GM12865 (cell line): ENCODE measurements at regions not wholly inside any gene's neighbourhood (a gene's known extent, or its start where the extent isn't known, plus 50 kb on each side); places are given as distances from the start of the nearest gene placed in this dataset.
"Not testable (repeated sequence)": the region's sequence is repeated elsewhere in the genome, so short reads cannot be mapped to it uniquely, and the experiment has no call there.

Experiments
- DNase-seq: peaks from one replicate; pipeline ENCODE4 v3.0.0; 2010; ENCODE audit warnings: low read depth
- H3K4me3 ChIP-seq: 2 replicates; pipeline ENCODE4 v1.5.1; 2011; ENCODE audit warnings: mild to moderate bottlenecking, low read depth, low read length, control low read depth
- TF ChIP-seq, protein P1 (sequence below): IDR thresholded peaks from 2 replicates; pipeline ENCODE4 v1.5.1; 2011; ENCODE audit warnings: low read length, control low read depth, low read depth, inconsistent platforms; ENCODE audit not compliant: insufficient read depth; ENCODE audit errors: missing control alignments

DNA sequence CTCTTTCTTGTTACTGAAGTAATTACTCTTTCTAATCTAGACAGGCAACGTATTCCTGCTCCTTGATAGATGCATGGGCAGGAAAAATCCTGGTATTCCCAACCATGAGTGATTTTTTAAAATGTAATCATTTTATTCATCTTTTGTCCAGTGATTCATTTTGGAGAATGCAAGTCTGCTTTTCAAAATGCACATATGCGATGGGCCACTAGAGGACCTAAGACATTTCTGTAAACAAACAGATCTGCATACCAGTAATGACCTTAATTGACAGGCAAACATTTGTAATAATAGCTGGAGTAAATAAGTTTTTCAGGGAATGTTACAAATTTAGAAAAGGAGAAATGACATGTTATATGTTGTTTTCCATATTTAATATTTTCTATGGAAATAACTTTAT, 1167.6 kb downstream of the JRKL start:
- TF ChIP-seq, protein P1, sequence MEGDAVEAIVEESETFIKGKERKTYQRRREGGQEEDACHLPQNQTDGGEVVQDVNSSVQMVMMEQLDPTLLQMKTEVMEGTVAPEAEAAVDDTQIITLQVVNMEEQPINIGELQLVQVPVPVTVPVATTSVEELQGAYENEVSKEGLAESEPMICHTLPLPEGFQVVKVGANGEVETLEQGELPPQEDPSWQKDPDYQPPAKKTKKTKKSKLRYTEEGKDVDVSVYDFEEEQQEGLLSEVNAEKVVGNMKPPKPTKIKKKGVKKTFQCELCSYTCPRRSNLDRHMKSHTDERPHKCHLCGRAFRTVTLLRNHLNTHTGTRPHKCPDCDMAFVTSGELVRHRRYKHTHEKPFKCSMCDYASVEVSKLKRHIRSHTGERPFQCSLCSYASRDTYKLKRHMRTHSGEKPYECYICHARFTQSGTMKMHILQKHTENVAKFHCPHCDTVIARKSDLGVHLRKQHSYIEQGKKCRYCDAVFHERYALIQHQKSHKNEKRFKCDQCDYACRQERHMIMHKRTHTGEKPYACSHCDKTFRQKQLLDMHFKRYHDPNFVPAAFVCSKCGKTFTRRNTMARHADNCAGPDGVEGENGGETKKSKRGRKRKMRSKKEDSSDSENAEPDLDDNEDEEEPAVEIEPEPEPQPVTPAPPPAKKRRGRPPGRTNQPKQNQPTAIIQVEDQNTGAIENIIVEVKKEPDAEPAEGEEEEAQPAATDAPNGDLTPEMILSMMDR: no peak
- no peak overlapping the region for H3K4me3 ChIP-seq
- no peak for DNase-seq

DNA sequence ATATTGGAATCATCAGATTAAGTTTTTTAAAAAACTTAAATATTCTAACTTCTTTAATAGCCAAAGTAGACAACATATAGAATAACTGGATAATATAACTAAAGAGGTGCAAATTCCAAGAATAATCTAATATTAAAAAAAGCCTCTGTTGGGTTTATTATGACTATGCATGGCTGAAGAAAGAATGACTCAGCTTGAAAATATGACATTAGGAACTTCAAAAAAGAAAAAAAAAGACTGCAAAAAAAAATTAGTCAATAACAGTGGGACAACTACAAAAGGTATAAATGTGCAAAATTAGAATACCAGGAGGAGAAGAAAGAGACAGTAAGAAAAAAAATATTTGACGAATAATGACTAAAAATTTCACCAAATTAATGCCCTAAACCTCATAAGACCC, 1178.0 kb downstream of the JRKL start:
- TF ChIP-seq, protein P1: no peak
- no peak for DNase-seq
- H3K4me3 ChIP-seq: no peak overlapping the region

DNA sequence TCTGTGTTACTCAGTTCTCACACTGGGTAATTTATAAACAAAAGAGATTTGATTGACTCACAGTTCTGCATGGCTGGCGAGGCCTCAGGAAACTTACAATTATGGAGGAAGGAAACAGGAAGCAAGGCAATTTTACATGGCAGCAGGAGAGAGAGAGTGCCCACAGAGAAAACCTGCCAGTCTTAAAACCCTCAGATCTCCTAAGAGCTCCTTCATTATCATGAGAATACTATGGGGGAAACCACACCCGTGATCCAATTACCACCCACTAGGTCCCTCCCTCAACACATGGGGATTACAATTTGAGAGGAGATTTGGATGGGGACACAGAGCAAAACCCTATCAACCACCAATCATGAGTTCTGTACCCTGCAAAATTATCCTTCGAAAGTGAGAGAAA, 1180.8 kb downstream of the JRKL start:
- H3K4me3 ChIP-seq: no peak overlapping the region
- no peak for DNase-seq
- TF ChIP-seq, protein P1: no peak

DNA sequence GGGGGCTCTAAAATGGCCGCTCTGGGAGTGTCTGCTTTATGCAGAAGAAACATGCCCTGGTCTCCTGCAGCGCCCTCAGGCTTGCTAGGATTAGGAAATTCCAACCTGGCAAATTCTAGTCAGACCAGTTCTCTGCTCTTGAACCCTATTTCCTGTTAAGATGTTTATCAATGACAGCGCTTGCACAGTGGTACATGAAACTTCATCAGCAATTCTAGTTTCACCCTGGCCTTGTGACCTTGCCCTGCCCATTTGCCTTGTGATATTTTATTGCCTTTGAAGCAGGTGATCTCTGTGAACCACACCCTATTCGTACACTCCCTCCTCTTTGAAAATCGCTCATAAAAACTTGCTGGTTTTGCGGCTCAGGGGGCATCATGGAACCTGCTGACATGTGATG, 1184.0 kb downstream of the JRKL start:
- not testable (repeated sequence) for H3K4me3 ChIP-seq, DNase-seq

DNA sequence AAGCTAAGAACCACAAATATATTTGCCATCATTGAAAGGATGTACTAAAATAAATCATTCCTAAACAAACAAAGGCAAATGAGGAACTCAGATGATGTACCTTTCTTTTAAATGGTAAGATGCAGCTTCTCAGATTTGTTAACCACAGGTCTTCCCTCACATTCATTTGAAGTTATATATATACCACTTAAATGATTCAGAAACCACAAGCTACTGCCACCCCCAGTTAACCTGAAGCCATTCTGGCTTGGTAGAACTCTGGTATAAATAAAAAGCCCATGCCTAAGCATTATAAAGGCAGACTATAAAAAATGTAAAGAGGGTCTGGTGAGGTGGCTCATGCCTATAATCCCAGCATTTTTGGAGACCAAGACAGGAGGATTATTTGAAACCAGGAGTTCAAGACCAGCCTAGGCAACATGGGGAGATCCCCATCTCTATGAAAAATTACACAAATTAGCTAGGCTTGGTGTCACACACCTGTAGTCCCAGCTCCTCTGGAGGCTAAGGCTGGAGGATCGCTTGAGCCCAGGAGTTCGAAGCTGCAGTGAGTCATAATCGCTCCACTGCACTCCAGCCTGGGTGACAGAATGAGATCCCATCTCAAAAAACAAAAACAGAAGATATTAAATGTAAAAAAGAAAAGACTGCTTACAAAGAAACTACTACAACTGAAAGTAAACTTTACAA, 1185.3 kb downstream of the JRKL start:
- DNase-seq: no peak
- H3K4me3 ChIP-seq: no peak overlapping the region
- TF ChIP-seq, protein P1: no peak

DNA sequence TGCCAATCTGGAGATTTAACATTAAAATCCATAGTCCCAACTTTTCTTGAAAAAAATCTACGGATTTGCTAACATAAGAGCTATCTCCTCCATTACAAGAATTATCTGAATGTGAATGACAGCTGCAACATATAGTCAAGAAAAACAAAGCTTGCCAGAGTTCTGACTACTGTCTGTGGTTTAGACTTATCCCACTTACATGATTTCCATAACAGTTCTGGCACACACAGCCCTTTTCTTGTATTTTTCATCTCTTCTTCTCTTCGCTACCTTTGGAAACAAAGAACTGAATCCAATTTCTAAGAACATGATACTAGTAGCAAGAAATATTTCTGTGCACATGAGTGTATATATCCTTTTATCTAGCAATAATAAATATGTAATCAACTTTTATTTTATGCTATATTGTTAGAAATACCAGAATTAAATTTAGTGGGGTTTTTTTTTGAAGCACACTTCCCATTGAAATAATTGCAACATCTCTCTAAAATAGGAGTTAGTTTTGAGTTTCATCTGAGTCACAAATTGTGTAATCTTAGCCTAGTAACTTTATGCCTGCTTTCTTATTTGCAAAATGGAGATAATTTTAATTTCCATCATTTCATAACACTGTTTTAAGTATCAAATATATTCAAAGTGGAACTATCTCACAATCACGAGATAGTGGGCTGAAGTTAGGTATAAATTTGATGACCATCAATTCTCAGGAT, 1217.6 kb downstream of the JRKL start:
- no peak for DNase-seq
- H3K4me3 ChIP-seq: no peak overlapping the region
- TF ChIP-seq, protein P1: no peak

DNA sequence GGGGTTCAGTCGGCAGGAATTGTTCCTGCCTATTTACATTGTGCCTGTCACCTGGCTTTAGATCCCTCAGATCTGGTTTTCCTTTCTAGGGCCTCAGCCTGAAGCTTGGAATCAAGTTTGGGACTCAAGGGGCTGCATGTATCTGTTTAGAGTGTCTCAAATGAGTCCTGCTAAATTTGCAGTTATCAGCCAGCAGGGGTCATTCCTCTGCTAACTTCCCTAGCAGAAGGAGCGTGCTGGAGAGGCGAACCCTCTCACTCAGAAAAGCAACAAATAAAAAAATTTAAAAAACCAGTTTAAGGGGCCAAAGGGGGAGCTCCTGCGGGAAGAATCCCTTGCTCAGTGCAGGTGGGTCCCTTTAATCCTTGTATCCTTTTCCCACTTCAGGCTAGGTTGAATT, 1220.2 kb downstream of the JRKL start:
- TF ChIP-seq, protein P1: peak; percentile 13
- H3K4me3 ChIP-seq: no peak overlapping the region
- peak; percentile 19 for DNase-seq
